ENCODE measurements at regions not wholly inside any gene's neighbourhood (a gene's known extent, or its start where the extent isn't known, plus 50 kb on each side); places are given as distances from the start of the nearest gene placed in this dataset.

DNA sequence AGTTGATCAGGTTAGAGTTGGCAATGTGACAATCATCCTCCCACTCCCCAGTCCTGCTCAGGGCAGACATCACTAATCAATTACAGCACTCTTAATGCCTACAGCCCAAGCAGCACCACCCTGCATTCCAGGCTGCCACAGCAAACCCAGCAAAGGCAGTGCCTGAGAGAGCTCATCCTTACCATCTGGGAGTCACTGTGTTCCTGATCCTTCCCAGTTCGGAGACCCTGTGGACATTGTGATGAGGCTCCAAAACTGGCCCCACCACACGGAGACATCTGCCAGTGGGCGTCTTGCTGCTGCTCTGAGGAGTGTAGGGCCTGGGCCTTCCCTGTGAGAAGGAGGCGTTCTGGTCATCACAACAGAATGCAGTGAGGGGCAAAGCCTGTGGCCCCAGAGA is 216.5 kb upstream of the CST7 start:
- H3K9me3 Mint-ChIP-seq: no peaks in the 10 kb centered on the region
- H3K27ac Mint-ChIP-seq: no peak overlapping the region
- H3K27me3 Mint-ChIP-seq (ENCODE audit: low read depth): no peaks in the 10 kb centered on the region
- no peaks in the 10 kb centered on the region for H3K36me3 Mint-ChIP-seq (ENCODE audit: insufficient read depth in 2 of 2)
- no peak overlapping the region for H3K4me3 Mint-ChIP-seq
- DNase-seq (no peak), ATAC-seq (replicated peaks in 1 of 2) (no peak)
- no peaks in the 10 kb centered on the region for H3K4me1 Mint-ChIP-seq (ENCODE audit: low read depth)

DNA sequence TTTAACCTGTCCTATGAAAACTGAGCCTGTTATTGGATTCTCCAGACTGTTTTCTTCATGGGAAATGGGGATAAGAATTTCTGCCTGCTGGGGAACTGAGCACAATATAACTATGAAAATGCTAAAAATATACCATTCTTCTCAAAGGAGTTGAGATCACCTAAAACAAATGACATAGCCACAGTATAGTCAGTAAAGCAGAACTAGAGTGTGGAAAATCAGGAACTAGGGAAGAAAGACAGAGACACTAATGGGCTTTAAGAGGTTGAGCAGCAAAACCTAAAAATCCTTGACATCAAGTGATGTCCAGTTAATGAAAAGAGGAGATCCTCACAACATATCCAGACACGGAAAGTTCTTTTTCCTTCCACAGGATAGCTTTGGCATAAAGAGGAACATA is 215.7 kb upstream of the CST7 start:
- H3K27ac Mint-ChIP-seq: no peak overlapping the region
- no peaks in the 10 kb centered on the region for H3K27me3 Mint-ChIP-seq (ENCODE audit: low read depth)
- no peaks in the 10 kb centered on the region for H3K9me3 Mint-ChIP-seq
- DNase-seq (no peak), ATAC-seq (replicated peaks in 1 of 2) (no peak)
- no peaks in the 10 kb centered on the region for H3K4me1 Mint-ChIP-seq (ENCODE audit: low read depth)
- no peak overlapping the region for H3K4me3 Mint-ChIP-seq
- H3K36me3 Mint-ChIP-seq (ENCODE audit: insufficient read depth in 2 of 2): no peaks in the 10 kb centered on the region

DNA sequence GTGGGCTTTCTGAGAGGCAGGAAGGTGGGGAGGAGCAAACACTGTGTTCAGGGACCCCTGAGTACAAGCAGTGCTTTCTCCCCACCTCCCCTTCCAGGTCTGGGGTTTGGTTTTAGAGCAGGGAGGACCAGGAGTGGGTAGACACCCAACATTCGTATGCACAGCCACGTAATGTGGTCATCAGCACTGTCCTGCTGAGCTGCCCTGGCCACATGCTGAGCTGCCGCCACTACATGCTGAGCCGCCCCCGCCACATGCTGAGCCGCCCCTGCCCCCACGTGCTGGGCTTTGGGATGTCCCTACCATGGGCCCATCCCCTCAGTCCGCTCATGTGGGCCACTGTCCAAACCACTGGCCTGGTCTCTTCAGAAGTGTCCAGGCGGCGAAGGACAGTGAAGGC is 214.9 kb upstream of the CST7 start:
- ATAC-seq (replicated peaks in 1 of 2) (no peak), DNase-seq (no peak)
- H3K27me3 Mint-ChIP-seq (ENCODE audit: low read depth): no peaks in the 10 kb centered on the region
- no peaks in the 10 kb centered on the region for H3K9me3 Mint-ChIP-seq
- no peaks in the 10 kb centered on the region for H3K36me3 Mint-ChIP-seq (ENCODE audit: insufficient read depth in 2 of 2)
- H3K4me3 Mint-ChIP-seq: no peak overlapping the region
- no peak overlapping the region for H3K27ac Mint-ChIP-seq
- peaks cover 6% of the 10 kb centered on the region for H3K4me1 Mint-ChIP-seq (ENCODE audit: low read depth)

DNA sequence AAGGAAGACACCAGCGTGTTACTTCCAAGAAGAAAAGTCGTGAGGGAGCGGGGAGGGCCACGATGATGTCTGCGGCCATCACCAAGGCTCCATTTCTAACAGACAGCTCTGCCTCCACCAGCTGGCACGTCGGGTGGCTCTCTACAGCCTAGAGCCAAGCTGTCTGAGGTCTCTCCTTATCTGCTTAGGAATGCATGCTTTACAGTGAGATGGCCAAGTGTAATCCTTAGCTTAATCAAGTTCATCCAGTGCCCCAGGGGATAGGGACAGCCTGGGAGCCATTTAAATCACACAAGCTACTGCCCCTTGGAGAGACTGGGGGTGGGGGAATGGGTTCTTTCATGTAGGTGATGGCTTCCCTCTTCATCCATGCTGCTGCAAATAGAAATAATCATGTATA is 213.8 kb upstream of the CST7 start:
- Mint-ChIP-seq H3K9me3 (no peaks in the 10 kb centered on the region), H3K27me3 (ENCODE audit: low read depth) (no peaks in the 10 kb centered on the region), H3K27ac (no peak overlapping the region), H3K4me3 (no peak overlapping the region), H3K36me3 (ENCODE audit: insufficient read depth in 2 of 2) (no peaks in the 10 kb centered on the region), H3K4me1 (ENCODE audit: low read depth) (peaks cover 12% of the 10 kb centered on the region)
- ATAC-seq (replicated peaks in 1 of 2): no peak
- DNase-seq: no peak

DNA sequence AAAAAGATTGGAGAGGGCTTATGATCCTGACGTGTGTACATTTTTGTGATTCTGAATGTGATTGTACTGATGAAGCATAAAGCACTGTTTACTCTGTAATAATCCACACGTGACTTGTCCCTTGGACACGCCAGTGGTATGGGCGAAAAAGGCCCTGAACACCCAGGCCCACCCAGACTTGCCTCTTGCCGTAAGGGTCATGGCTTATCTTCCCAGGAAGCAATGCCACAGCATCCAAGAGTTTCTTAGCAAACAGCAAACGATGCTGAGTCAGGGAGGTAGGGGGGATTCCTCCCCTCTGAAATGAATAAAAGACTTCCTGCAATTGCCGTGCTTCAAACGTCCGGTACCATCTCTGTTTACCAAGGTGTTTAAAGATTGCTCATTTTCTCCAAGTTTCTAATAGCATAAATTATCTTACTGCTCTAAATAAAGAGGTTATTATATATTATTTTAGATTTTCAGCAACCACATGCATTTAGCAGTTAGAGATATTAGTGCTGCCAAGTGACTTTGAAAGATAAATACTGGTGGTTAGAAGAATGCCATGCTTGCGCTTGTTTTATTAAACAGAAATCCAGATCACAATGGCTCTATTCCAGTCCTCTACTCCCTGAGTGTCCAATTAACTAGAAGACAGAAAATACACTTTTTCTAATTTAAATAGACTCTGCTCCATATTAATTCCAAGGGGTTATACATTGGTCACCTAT is 212.8 kb upstream of the CST7 start:
- no peak overlapping the region for H3K27ac Mint-ChIP-seq
- ATAC-seq (replicated peaks in 1 of 2) (no peak), DNase-seq (no peak)
- no peaks in the 10 kb centered on the region for H3K36me3 Mint-ChIP-seq (ENCODE audit: insufficient read depth in 2 of 2)
- no peaks in the 10 kb centered on the region for H3K27me3 Mint-ChIP-seq (ENCODE audit: low read depth)
- no peaks in the 10 kb centered on the region for H3K9me3 Mint-ChIP-seq
- H3K4me1 Mint-ChIP-seq (ENCODE audit: low read depth): peaks cover 12% of the 10 kb centered on the region
- H3K4me3 Mint-ChIP-seq: no peak overlapping the region

DNA sequence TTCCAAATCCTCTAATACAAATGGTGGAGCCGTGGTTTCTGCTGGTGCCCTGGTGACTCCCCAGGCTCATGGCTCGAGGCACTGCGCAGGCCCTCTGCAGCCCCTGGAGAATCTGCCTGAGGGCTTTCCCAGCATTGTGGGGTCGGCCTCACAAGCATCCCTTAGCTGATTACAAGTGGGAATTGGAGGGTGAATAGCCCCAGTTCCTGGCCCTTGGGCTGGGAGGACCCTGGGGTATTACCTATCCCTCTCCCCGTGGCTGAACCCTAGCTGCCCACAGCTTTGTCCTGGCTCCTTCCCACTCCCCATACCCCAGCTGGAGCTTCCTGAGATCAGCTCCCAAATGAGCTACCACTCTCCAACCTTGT is 212.2 kb upstream of the CST7 start:
- Mint-ChIP-seq H3K27me3 (ENCODE audit: low read depth) (no peaks in the 10 kb centered on the region), H3K9me3 (no peaks in the 10 kb centered on the region), H3K4me3 (no peak overlapping the region), H3K27ac (no peak overlapping the region), H3K36me3 (ENCODE audit: insufficient read depth in 2 of 2) (no peaks in the 10 kb centered on the region), H3K4me1 (ENCODE audit: low read depth) (peaks cover 12% of the 10 kb centered on the region)
- DNase-seq (no peak), ATAC-seq (replicated peaks in 1 of 2) (no peak)

DNA sequence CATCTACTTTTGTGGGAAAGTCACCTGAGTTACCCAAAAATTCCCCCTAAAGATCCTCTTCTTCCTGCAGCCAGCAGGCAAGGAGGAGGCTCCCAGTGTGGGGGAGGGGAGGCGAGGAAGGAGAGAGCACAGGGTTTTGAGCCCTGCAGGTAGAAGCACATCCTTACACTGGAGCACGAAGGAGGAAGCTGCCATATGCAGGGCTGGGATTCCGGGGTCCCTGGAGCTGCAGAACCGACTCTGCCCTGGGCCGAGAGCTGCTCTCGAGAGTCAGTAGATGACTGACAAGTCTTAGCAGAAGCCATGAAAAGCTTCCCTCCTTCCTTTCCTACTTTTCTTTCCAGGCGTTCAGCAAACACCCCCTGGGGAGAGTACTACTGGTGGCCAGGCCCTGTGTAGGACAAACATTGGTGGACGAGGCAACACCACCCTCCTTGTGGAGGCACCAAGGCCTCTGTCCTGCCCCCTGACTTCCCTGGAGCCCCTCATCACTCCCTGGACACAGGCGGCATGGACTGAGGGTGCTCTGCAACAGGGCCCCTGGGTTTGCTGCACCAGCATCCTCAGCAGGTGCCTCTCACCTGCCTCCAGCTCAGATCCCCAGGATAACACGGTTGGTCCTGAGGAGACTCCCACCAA is 211.7 kb upstream of the CST7 start:
- Mint-ChIP-seq H3K4me1 (ENCODE audit: low read depth) (peaks cover 12% of the 10 kb centered on the region), H3K36me3 (ENCODE audit: insufficient read depth in 2 of 2) (no peaks in the 10 kb centered on the region), H3K27me3 (ENCODE audit: low read depth) (no peaks in the 10 kb centered on the region), H3K4me3 (no peak overlapping the region), H3K27ac (no peak overlapping the region), H3K9me3 (no peaks in the 10 kb centered on the region)
- no peak for DNase-seq
- ATAC-seq (replicated peaks in 1 of 2): no peak

DNA sequence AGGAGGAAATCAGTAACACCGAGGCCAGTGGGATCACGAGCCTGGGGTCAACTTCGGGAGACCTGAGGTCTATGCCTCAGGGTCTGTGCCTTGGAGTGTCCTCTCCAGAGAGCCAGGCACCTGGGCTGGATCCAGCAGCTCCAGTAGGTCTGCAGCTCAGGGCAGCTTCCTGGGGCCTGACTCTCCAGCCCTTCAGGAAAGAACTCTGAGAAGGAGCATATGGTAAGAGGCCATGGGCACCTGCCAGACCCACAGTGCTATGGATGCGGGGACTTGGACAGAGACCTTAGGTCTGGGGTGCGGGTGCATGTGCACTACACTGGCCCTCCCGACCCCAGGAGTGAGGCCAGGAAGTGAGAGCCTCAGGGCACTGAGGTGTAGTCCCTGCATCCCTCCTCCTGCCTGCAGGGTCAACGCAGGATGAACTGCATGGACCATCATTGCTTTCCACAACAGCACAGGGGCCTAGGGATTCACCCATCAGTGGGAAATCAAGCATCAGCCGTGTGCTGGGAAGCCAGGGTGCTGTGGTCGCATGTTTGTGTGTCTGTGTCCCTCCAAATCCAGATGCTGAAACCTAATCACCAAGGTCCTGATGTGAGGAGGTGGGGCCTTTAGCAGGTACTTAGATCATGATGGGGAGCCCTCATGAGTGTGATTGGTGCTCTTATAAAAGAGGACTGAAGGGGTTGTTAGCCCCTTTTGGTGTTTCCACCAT is 210.9 kb upstream of the CST7 start:
- DNase-seq (no peak), ATAC-seq (replicated peaks in 1 of 2) (no peak)
- Mint-ChIP-seq H3K27me3 (ENCODE audit: low read depth) (no peaks in the 10 kb centered on the region), H3K36me3 (ENCODE audit: insufficient read depth in 2 of 2) (no peaks in the 10 kb centered on the region), H3K9me3 (no peaks in the 10 kb centered on the region), H3K4me1 (ENCODE audit: low read depth) (peaks cover 12% of the 10 kb centered on the region), H3K27ac (no peak overlapping the region), H3K4me3 (no peak overlapping the region)

DNA sequence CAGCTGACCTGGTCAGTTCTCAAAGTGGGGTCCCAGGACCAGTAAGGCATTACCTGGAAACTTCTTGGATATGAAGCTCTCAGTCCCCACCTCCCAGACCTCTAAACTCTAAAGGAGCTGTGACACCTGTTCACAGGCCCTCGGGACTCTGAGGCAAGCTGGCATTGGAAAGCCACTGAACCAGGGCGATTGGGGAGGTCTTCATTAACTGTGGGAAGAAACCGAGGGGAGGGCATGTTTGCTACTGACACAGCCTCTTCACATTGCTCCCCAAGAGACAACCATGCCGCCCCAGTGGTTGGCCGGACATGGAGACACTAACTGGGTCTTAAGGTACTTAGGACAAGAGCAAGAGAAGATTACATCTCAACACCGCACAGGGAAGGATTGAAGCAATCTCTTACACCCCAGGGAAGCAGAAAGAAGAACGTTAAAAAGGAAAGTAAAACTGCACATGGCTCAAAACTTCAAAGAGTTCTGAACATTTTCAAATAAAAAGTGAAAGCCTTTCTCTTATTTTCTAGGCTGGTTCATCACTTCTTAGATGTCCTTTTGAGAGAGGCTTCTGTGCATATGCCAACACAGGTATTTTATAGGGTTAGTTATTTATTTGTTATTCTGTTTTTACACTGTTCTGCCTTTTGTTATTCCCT is 210.0 kb upstream of the CST7 start:
- DNase-seq: peak in 1 of 2 donors; percentile 11
- H3K9me3 Mint-ChIP-seq: no peaks in the 10 kb centered on the region
- peak overlapping the region; percentile 53 for H3K27ac Mint-ChIP-seq
- H3K4me3 Mint-ChIP-seq: peak overlapping the region; percentile 42 to 54
- H3K36me3 Mint-ChIP-seq (ENCODE audit: insufficient read depth in 2 of 2): no peaks in the 10 kb centered on the region
- no peaks in the 10 kb centered on the region for H3K27me3 Mint-ChIP-seq (ENCODE audit: low read depth)
- peaks cover 12% of the 10 kb centered on the region for H3K4me1 Mint-ChIP-seq (ENCODE audit: low read depth)
- ATAC-seq (replicated peaks in 1 of 2): peak; percentile 60 to 64

DNA sequence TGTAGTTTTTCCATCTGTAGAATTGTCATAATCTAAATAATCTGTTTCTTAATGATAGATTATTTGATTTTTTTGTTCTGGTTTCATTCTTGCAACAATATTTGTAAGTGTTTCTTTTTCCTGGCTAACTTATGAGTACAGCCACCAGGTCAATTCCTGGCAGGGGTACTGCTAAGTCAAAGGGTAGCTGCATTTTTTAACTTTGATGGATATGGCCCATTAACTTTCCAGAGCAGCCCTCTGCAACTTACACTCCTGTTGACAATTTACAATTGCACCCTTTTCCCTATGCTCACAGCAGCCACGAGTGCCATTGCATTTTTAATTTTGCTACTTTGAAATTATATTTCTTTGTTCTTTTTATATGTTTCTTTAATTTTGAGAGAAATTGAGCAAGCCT is 209.3 kb upstream of the CST7 start:
- no peaks in the 10 kb centered on the region for H3K27me3 Mint-ChIP-seq (ENCODE audit: low read depth)
- peak overlapping the region in 1 of 2 donors; percentile 54 for H3K4me3 Mint-ChIP-seq
- H3K36me3 Mint-ChIP-seq (ENCODE audit: insufficient read depth in 2 of 2): no peaks in the 10 kb centered on the region
- peak overlapping the region; percentile 53 for H3K27ac Mint-ChIP-seq
- no peaks in the 10 kb centered on the region for H3K9me3 Mint-ChIP-seq
- peaks cover 12% of the 10 kb centered on the region for H3K4me1 Mint-ChIP-seq (ENCODE audit: low read depth)
- DNase-seq (no peak), ATAC-seq (replicated peaks in 1 of 2) (no peak)

DNA sequence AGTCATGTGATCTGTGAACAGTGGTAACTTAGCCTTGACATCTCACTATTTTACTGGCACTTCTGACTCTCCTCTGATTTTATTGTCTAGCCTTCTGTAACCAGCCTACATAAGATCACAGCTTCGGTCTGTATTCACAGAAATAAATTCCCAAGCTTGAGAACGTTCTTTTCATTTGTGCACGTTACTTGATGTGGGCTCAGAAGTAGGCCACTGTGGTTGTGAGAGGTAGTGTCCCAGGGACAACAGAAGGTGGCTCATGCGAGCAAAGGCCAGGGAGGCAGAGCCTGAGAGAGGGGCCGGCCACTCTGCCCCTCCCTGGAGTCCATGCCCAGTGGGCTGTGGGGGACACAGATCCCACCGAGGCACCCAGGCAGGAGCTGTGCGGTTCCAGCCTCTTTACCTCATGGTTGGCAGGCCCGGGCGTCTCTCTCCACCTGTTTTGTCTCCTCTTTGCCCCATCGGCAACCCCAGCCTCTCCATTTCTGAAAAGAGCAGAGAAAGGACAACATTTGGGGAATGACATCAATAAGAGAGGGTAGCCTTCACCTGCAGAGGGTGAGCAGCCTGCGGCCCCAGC is 207.5 kb upstream of the CST7 start:
- Mint-ChIP-seq H3K4me1 (ENCODE audit: low read depth) (peaks cover 12% of the 10 kb centered on the region), H3K4me3 (no peak overlapping the region), H3K36me3 (ENCODE audit: insufficient read depth in 2 of 2) (no peaks in the 10 kb centered on the region), H3K27me3 (ENCODE audit: low read depth) (no peaks in the 10 kb centered on the region), H3K27ac (no peak overlapping the region), H3K9me3 (no peaks in the 10 kb centered on the region)
- ATAC-seq (replicated peaks in 1 of 2): no peak
- no peak for DNase-seq

DNA sequence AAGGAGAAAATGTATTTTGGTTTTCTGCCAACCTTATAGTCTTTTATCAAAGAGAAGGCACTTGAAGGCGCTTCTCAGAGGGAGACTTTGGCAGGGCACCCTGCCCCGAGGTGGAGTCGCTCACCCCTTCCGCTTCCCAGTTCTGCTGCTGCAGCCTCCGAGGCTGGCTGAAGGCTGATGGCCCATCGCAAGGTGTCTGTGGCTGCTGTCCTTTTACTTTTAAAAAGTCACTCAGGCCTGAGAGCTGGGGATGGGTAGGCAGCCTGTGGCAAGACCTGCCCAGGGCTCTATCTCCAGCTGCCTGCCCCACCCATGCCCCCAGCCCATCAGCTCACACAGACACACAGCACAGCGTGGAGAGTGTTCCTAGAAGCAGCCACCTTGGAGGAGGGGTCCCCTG is 206.6 kb upstream of the CST7 start:
- H3K9me3 Mint-ChIP-seq: no peaks in the 10 kb centered on the region
- no peak overlapping the region for H3K27ac Mint-ChIP-seq
- H3K4me1 Mint-ChIP-seq (ENCODE audit: low read depth): peaks cover 18% of the 10 kb centered on the region
- no peak for ATAC-seq (replicated peaks in 1 of 2)
- H3K4me3 Mint-ChIP-seq: no peak overlapping the region
- DNase-seq: no peak
- H3K36me3 Mint-ChIP-seq (ENCODE audit: insufficient read depth in 2 of 2): no peaks in the 10 kb centered on the region
- H3K27me3 Mint-ChIP-seq (ENCODE audit: low read depth): no peaks in the 10 kb centered on the region

DNA sequence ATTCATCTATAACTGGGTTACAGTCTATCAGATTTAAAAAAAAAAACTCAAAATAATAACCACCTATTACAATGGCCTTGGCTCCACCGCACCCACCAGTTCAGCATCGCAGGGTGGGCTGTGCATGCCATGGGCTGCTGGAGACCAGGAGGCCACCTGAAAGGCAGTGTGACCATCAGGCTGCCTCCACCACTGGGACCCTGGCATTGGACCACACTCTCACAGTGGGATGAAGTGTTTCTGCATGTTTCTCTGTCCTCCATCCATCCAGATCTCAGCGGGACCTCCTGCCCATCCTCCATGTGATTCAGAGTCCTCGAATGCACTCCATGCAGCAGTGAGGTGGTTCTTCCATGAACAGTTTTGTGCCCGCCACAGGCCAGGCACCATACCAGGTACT is 206.1 kb upstream of the CST7 start:
- Mint-ChIP-seq H3K27ac (no peak overlapping the region), H3K27me3 (ENCODE audit: low read depth) (no peaks in the 10 kb centered on the region), H3K4me3 (no peak overlapping the region), H3K4me1 (ENCODE audit: low read depth) (peaks cover 19% of the 10 kb centered on the region), H3K36me3 (ENCODE audit: insufficient read depth in 2 of 2) (no peaks in the 10 kb centered on the region), H3K9me3 (no peaks in the 10 kb centered on the region)
- ATAC-seq (replicated peaks in 1 of 2): no peak
- DNase-seq: no peak
